GM12878 (cell line): ENCODE measurements at regions not wholly inside any gene's neighbourhood (a gene's known extent, or its start where the extent isn't known, plus 50 kb on each side); places are given as distances from the start of the nearest gene placed in this dataset.

ENCODE experiments used
- ATAC-seq: fragments of 200-7000 bp; cut with Tn5 transposase; 3 replicates; pipeline ENCODE4 v1.9.1; 2020; ENCODE audit warnings: mild to moderate bottlenecking, moderate library complexity
- BruUV-seq: library from RNA; stranded (reverse); fragments of 400-500 nt; replicated peaks from 2 replicates; lab custom pipeline; 2021; lab: Mats Ljungman, UMichigan
- CTCF ChIA-PET: fragments of 300-600 bp; sonication (Branson Sonifier 250); formaldehyde crosslinking; extraction: SDS; loops from one replicate; lab custom pipeline; 2021; ENCODE audit warnings: inconsistent platforms; lab: Yijun Ruan, JAX
- POLR2A ChIA-PET: fragments of 350-600 bp; formaldehyde crosslinking; extraction: SDS; loops from one replicate; lab custom pipeline; 2021; ENCODE audit warnings: inconsistent platforms; lab: Charles Lee
- RAD21 ChIA-PET: fragments of 300-600 bp; sonication (Branson Sonifier 250); formaldehyde crosslinking; loops from one replicate; lab custom pipeline; 2023; ENCODE audit warnings: antibody characterized with exemption; ENCODE audit not compliant: unreplicated experiment; lab: Charles Lee
- SMC1A ChIA-PET: fragments of 300-600 bp; sonication (Branson Sonifier 250); formaldehyde crosslinking; loops from one replicate; lab custom pipeline; 2023; ENCODE audit not compliant: unreplicated experiment, uncharacterized antibody; lab: Charles Lee
- DNase-seq: peaks from one replicate; pipeline ENCODE4 v3.0.0-alpha.2; 2011; ENCODE audit warnings: low read depth, low spot score
- FAIRE-seq: peaks from 3 replicates; lab custom pipeline; 2011; peaks lifted over from hg19 to GRCh38; lab: Jason Lieb, UNC
- H2AFZ ChIP-seq: 2 replicates; pipeline ENCODE4 v1.6.0; 2011; ENCODE audit warnings: low read depth, low read length, control low read depth; ENCODE audit not compliant: control insufficient read depth
- H3K27ac ChIP-seq: 2 replicates; pipeline ENCODE4 v1.5.1; 2011; ENCODE audit warnings: control low read depth; ENCODE audit not compliant: control insufficient read depth, insufficient read depth
- H3K27me3 ChIP-seq, 2 experiments: replicated peaks in 1 of 2; 2 replicates each; pipeline versions ENCODE4 v1.6.0 to v1.6.1; 2011; ENCODE audit warnings: low read length in 1 of 2; ENCODE audit not compliant: control insufficient read depth in 2 of 2, insufficient read depth in 2 of 2
- H3K36me3 ChIP-seq, 2 experiments: 2 replicates each; pipeline ENCODE4 v1.5.1; 2011; ENCODE audit warnings: low read length in 1 of 2; ENCODE audit not compliant: control insufficient read depth in 2 of 2, insufficient read depth in 2 of 2
- H3K4me1 ChIP-seq: 2 replicates; pipeline ENCODE4 v1.6.1; 2011; ENCODE audit warnings: mild to moderate bottlenecking, low read length, moderate library complexity, mixed read lengths; ENCODE audit not compliant: control insufficient read depth, insufficient read depth
- H3K4me2 ChIP-seq: 2 replicates; pipeline ENCODE4 v1.6.0; 2011; ENCODE audit warnings: control low read depth; ENCODE audit not compliant: control insufficient read depth, insufficient read depth
- H3K4me3 ChIP-seq: fragments of 200-600 bp; sonication (generic); 2 replicates; pipeline ENCODE4 v1.5.1; 2016
- H3K79me2 ChIP-seq: 2 replicates; pipeline ENCODE4 v1.6.0; 2011; ENCODE audit warnings: low read length; ENCODE audit not compliant: control insufficient read depth, insufficient read depth
- H3K9ac ChIP-seq: 2 replicates; pipeline ENCODE4 v1.8.0; 2011; ENCODE audit warnings: low read length, control low read depth, mixed read lengths; ENCODE audit not compliant: control insufficient read depth, insufficient read depth
- H3K9me3 ChIP-seq: replicated peaks from 3 replicates; pipeline ENCODE4 v1.5.1; 2011; ENCODE audit warnings: mild to moderate bottlenecking, low read length; ENCODE audit not compliant: control insufficient read depth, insufficient read depth
- H4K20me1 ChIP-seq: 2 replicates; pipeline ENCODE4 v1.6.0; 2011; ENCODE audit not compliant: control insufficient read depth, insufficient read depth
- ETV6 ChIP-seq, 2 experiments: fragments of 450-650 bp in 1 of 2; IDR thresholded peaks in 1 of 2; conservative IDR thresholded peaks in 1 of 2; 2 replicates each; pipeline ENCODE4 v1.6.1; 2014; ENCODE audit warnings: antibody characterized with exemption in 1 of 2, borderline replicate concordance in 1 of 2, low read depth in 1 of 2, mild to moderate bottlenecking in 1 of 2, moderate library complexity in 1 of 2
- TCF3 ChIP-seq: IDR thresholded peaks from 2 replicates; pipeline ENCODE4 v1.6.1; 2012; ENCODE audit warnings: low read depth, mild to moderate bottlenecking, low read length, borderline replicate concordance; ENCODE audit not compliant: insufficient read depth
- WGBS: methylation state at CpG from one replicate; pipeline ENCODE4 v1.1.6; 2016; ENCODE audit warnings: low lambda C conversion rate; ENCODE audit not compliant: insufficient replicate concordance, insufficient coverage; ENCODE audit errors: missing lambda C conversion rate; 5-methylcytosine and 5-hydroxymethylcytosine counted together
- in situ Hi-C: fragments of 300-500 bp; cut with MboI; formaldehyde crosslinking; loops from 9 replicates; pipeline ENCODE4 v1.14.3; 2018; ENCODE audit warnings: mixed read lengths
- intact Hi-C: fragments of 100-400 bp; cut with micrococcal nuclease; formaldehyde crosslinking; loops from one replicate; pipeline ENCODE4 v1.14.2; 2022; ENCODE audit not compliant: unreplicated experiment
- TF ChIP-seq, protein P1 (sequence below): fragments of 450-650 bp; IDR thresholded peaks from 2 replicates; pipeline ENCODE4 v1.6.1; 2017; ENCODE audit warnings: mild to moderate bottlenecking, moderate library complexity
- TF ChIP-seq, protein P2 (sequence below): fragments of 450-650 bp; IDR thresholded peaks from 2 replicates; pipeline ENCODE4 v1.6.1; 2017; ENCODE audit warnings: mild to moderate bottlenecking, moderate library complexity
- TF ChIP-seq, protein P3 (sequence below): fragments of 450-650 bp; IDR thresholded peaks from 2 replicates; pipeline ENCODE4 v1.6.1; 2018; ENCODE audit warnings: mild to moderate bottlenecking, low read depth, moderate library complexity; ENCODE audit not compliant: partially characterized antibody

DNA sequence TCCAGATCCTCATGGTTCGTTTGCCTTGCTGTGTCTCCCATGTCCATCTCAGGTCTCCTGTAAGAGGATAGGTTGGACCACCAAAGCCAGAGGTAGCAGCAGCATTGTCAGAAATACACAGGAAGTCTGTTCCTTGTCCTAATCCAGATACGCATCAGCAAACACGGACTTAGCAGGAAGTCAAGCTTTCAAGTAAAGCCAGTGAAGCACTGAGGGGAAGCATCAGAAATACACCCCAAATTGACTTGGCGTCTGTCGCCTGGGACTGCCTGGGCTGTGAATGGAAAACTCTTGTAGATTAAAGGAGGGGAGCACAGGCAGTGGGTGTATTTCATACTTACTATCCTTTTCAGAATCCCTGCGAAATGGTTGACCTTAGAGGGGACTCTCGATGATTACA lies 171.3 kb downstream of the PSAT1 start:
- ChIA-PET SMC1A (no interaction called here), RAD21 (no interaction called here), POLR2A (no interaction called here), CTCF (interaction anchor here (1.0 to 1.1 kb wide), 2 partner anchors 8 to 29 kb away, joined by 4 read pairs; no protein-coding TSS in a partner anchor)
- in situ Hi-C loops: no loop called here
- DNase-seq: no peak
- Histone ChIP-seq H3K9ac (no peak overlapping the region), H3K27me3 (no peaks in the 10 kb centered on the region), H3K79me2 (no peaks in the 10 kb centered on the region), H3K4me1 (no peaks in the 10 kb centered on the region), H3K4me2 (no peak overlapping the region), H4K20me1 (no peaks in the 10 kb centered on the region), H3K36me3 (no peaks in the 10 kb centered on the region), H2AFZ (no peak overlapping the region), H3K4me3 (no peak overlapping the region), H3K9me3 (no peaks in the 10 kb centered on the region), H3K27ac (no peak overlapping the region)
- ATAC-seq: no peak
- BruUV-seq: no TSS peak
- 6% methylated on average over 7 of the region's 7 CpGs for WGBS
- TF ChIP-seq, protein P1, sequence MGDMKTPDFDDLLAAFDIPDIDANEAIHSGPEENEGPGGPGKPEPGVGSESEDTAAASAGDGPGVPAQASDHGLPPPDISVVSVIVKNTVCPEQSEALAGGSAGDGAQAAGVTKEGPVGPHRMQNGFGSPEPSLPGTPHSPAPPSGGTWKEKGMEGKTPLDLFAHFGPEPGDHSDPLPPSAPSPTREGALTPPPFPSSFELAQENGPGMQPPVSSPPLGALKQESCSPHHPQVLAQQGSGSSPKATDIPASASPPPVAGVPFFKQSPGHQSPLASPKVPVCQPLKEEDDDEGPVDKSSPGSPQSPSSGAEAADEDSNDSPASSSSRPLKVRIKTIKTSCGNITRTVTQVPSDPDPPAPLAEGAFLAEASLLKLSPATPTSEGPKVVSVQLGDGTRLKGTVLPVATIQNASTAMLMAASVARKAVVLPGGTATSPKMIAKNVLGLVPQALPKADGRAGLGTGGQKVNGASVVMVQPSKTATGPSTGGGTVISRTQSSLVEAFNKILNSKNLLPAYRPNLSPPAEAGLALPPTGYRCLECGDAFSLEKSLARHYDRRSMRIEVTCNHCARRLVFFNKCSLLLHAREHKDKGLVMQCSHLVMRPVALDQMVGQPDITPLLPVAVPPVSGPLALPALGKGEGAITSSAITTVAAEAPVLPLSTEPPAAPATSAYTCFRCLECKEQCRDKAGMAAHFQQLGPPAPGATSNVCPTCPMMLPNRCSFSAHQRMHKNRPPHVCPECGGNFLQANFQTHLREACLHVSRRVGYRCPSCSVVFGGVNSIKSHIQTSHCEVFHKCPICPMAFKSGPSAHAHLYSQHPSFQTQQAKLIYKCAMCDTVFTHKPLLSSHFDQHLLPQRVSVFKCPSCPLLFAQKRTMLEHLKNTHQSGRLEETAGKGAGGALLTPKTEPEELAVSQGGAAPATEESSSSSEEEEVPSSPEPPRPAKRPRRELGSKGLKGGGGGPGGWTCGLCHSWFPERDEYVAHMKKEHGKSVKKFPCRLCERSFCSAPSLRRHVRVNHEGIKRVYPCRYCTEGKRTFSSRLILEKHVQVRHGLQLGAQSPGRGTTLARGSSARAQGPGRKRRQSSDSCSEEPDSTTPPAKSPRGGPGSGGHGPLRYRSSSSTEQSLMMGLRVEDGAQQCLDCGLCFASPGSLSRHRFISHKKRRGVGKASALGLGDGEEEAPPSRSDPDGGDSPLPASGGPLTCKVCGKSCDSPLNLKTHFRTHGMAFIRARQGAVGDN: no peak
- TF ChIP-seq, protein P2, sequence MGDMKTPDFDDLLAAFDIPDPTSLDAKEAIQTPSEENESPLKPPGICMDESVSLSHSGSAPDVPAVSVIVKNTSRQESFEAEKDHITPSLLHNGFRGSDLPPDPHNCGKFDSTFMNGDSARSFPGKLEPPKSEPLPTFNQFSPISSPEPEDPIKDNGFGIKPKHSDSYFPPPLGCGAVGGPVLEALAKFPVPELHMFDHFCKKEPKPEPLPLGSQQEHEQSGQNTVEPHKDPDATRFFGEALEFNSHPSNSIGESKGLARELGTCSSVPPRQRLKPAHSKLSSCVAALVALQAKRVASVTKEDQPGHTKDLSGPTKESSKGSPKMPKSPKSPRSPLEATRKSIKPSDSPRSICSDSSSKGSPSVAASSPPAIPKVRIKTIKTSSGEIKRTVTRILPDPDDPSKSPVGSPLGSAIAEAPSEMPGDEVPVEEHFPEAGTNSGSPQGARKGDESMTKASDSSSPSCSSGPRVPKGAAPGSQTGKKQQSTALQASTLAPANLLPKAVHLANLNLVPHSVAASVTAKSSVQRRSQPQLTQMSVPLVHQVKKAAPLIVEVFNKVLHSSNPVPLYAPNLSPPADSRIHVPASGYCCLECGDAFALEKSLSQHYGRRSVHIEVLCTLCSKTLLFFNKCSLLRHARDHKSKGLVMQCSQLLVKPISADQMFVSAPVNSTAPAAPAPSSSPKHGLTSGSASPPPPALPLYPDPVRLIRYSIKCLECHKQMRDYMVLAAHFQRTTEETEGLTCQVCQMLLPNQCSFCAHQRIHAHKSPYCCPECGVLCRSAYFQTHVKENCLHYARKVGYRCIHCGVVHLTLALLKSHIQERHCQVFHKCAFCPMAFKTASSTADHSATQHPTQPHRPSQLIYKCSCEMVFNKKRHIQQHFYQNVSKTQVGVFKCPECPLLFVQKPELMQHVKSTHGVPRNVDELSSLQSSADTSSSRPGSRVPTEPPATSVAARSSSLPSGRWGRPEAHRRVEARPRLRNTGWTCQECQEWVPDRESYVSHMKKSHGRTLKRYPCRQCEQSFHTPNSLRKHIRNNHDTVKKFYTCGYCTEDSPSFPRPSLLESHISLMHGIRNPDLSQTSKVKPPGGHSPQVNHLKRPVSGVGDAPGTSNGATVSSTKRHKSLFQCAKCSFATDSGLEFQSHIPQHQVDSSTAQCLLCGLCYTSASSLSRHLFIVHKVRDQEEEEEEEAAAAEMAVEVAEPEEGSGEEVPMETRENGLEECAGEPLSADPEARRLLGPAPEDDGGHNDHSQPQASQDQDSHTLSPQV: no peak
- TF ChIP-seq TCF3 (no peak), ETV6 (conservative IDR thresholded peaks at IDR 0.05 in 1 of 2, IDR thresholded peaks at IDR 0.05 in 1 of 2; ENCODE audit: borderline replicate concordance in 1 of 2, low read depth in 1 of 2) (no peak)
- TF ChIP-seq, protein P3, sequence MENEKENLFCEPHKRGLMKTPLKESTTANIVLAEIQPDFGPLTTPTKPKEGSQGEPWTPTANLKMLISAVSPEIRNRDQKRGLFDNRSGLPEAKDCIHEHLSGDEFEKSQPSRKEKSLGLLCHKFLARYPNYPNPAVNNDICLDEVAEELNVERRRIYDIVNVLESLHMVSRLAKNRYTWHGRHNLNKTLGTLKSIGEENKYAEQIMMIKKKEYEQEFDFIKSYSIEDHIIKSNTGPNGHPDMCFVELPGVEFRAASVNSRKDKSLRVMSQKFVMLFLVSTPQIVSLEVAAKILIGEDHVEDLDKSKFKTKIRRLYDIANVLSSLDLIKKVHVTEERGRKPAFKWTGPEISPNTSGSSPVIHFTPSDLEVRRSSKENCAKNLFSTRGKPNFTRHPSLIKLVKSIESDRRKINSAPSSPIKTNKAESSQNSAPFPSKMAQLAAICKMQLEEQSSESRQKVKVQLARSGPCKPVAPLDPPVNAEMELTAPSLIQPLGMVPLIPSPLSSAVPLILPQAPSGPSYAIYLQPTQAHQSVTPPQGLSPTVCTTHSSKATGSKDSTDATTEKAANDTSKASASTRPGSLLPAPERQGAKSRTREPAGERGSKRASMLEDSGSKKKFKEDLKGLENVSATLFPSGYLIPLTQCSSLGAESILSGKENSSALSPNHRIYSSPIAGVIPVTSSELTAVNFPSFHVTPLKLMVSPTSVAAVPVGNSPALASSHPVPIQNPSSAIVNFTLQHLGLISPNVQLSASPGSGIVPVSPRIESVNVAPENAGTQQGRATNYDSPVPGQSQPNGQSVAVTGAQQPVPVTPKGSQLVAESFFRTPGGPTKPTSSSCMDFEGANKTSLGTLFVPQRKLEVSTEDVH: no peak
- intact Hi-C loops: no loop called here
- FAIRE-seq: no peak
